HG03354 (cell line): ENCODE measurements at regions not wholly inside any gene's neighbourhood (a gene's known extent, or its start where the extent isn't known, plus 50 kb on each side); places are given as distances from the start of the nearest gene placed in this dataset.

Experiments used
- ATAC-seq: cut with Tn5 transposase; IDR thresholded peaks from one replicate; pipeline ENCODE4 v1.9.1; 2021; ENCODE audit warnings: mild to moderate bottlenecking; ENCODE audit not compliant: unreplicated experiment, poor library complexity, severe bottlenecking

DNA sequence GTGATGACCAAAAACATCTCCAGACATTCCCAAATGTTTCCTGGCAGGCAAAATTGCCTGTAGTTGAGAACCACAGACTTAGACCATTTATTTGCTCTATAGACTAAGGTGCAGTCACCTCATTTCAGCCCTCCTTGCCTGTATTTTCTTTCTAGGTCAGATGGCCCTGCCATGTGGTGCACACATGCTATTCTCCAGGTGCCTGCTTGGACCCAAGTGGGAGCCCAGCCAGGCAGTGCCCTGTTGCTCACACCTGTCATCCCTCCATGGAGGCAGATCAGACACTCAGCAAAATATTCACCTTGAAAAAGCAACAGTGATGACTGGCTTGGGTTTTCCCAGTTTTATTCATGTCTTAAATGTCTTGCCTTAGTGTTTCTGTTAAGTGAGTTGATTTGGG, 311.4 kb downstream of the TFAP2C start:
- ATAC-seq = no peak

DNA sequence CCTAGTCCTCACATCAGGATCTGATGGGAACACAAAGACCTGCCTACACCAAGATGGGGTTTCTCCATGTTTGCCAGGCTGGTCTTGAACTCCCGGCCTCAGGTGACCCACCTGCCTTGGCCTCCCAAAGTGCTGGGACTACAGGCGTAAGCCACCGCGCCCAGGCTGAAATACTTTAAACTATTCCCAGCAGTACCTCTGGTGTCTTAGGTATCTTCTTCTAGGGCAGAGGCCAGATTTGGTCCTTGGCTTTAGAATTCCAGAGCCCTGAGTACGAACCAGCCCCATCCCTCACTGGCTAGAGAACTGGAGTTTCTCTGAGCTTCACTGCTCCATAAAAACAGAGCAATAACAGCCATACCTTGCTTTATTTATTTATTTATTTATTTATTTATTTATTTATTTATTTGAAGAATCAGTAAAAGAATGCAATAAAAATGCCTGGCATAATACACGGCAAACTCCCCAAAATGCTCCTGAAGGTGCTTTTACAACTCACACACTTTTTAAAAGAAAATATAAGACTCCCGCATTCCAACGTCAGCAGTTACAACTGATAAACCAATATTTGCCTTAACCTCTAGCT, 312.1 kb downstream of the TFAP2C start:
- no peak for ATAC-seq

DNA sequence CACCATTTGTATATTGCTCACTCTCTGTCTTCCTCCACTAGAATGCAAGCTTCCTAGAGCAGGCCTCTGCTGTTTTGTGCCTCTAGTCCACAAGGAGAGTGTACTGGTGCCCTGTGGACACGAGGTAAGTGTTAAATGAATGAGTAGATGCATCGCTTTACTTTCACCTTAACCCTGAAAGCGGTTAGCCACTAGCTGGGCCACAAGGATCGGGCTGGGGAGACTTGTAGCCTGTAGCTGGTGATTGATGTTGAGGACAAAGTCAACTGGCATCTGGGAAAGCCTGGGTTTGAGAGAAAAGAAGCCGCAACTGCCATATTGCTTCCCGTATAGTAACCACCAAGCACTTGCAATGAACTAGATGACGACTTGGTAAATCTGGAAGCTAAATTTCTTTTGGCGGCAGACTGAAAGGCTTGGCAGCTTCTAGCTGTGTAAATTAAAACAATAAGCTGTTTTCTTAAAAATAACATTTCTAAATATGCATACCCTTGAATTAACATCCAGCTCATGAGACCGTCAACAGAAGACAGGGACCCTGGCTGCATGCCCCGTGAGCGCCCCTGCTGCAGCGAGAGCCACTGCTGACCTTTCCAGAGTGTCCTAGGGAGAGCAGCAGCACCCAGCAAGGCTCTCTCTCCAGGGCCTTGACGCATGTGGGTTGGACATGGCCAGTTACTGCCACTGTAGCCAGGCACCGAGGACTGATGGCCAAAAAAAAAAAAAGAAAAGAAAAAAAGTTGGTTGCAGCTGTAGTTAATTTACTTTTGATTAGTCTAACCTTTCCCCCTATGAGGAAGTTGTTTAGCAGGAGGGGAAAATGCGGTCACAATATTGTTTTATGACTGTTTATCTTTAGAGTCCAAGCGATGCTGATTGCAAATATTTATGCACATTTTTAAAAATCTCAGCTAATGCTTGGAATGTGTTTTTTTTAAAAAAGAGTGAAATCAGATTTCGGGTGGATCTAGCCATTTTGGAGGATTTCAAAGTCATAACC, 315.1 kb downstream of the TFAP2C start:
- ATAC-seq = no peak

DNA sequence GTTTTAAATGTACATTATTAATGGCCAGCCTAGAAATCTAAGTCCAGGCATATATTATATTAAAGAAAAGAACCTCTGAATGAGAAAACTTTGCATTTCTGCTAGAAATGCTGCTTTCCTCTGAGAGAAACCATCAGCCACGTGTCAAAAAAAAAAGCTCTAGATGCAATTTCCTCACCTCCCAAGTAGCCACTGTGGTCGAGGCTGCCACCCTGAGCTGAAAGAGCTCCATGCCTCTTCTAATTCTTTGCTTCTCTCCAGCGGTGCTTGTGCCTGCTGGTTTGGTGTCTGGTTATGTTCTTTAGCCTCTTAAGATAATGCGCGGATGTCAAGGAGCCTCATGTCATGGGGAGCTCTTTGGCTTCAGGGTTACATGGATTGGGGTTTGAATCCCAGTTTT, 316.0 kb downstream of the TFAP2C start:
- ATAC-seq = no peak

DNA sequence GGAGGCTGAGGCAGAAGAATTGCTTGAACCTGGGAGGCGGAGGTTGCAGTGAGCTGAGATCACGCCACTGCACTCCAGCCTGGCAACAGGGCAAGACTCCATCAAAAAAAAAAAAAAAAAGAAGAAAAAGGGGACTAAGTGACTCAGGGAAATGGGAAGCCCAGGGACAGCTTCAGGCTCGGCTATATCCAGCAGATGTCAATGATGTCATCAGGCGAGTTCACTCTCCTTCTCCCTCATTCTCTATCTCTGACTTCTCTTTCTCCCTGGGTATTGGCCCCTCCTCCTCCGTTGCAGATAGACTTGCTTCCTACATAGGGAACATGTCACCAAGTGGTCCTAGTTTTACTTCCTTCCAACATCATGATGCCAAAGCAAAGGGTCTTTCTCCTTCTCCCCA, 316.8 kb downstream of the TFAP2C start:
- no peak for ATAC-seq

DNA sequence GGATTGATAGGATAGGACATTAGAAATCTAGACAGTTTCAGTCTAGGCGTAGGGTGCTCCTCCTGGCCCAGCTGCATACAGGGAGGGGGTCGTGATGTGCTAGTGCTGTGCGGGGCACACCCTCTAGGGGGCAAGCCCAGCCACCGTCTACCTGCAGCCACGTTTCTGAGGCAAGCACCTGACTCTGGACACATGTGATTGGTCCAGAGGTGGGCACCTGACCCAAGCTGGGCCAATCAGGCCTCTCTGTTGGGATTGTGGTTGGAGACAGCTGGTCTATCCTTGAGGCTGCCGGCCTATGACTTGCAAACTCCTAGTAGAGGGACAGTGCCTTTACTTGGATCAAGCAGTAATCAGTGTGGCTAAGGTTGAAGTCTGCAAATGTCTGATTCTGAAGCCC, 317.1 kb downstream of the BMP7 start:
- no peak for ATAC-seq

DNA sequence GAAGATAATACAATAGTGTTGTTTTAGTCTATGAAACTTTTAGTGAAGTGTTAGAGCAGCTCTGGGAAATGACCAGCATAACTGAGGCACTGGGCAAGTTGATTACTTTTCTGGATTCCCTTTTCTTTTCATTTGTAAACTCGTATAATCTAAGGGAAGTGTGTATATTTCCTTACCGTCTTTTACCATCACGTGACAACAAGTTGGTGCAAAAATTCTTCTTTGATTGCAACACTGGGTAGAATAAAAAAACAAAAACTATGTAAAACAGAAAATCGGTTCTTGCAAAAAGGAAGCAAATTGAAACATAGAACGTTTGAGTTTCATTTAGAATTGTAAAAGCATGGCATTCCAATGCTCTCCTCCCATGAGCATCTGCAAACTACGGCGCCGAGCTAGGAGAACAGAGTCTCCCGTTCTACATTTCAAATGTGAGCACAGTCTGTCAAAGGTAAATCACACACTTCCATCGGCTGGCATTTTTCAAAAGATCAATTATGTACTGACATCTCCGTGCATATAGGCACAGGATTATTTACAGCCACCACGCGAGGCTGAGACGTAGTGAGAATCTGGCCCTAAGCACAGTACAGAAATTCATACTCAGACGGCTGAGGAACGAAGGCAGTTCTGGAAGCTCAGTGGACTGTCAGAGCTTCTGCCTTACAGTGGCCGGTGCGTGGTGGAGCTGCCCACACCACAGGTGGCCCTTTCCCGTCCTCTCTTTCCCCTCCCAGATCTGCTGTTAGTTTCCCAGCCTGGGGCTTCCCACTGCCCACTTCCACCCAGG, 314.0 kb downstream of the BMP7 start:
- ATAC-seq = no peak

DNA sequence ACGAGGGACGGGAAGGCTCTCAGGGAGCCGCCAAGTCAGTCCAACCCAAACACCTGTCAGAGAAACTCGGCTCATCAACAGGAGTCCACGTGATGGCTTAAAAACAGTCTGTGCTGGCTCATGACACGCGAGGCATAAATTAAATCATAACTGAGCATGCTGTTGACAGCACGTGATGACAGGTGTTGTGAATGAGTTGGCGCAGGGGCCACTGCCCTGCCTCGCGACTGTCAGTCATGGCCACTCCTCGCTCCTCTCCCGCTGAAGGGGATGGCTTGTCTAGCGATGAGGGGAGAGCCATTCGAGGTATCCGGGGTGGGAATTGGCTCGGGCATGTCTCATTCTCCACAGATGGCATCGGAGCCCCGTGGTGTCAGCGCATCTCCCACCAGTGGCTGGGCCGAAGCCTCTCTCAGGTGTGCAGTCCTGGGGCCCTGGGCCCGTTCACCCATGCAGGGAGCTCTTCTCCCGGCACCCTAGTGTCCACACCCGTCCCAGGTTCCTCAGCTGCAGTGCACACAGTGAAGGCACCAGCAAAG, 313.3 kb downstream of the BMP7 start:
- no peak for ATAC-seq

DNA sequence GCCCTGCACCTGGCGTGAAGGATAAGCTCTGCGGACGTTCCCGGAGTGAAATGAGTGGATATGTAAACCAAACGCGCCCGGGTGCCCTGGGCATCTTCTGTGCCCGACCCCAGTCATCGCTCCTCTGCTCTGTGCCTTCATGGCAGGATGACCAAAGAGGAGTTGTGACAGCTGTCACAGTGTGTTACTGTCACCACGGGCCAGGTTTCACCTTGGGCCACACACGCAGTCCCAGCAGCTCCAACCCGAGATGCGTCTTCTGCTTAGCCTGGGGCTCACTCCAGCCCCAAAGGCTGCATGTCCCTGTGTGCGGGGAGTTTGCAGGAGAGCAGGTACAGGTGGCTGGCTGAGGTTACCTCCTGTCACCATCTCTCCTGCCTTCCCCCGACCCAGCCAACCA, 311.6 kb downstream of the BMP7 start:
- ATAC-seq = no peak

DNA sequence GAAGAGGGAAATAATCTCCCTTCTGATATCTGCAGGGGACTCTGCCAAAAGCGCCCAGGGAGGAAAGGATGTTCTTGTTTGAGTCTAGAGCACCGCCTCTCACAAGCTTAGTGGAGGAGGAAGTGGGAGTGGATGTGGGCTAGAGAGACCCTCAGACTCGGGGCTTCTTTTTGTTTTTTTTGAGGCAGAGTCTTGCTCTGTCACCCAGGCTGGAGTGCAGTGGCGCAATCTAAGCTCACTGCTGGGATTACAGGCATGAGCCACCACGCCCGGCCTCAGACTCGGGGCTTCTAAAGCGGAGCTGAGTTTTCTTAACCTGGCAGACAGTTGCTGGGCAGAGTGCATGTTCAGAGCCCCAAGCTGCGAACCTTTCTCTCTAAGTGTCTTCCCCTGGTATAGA, 310.8 kb downstream of the BMP7 start:
- no peak for ATAC-seq

DNA sequence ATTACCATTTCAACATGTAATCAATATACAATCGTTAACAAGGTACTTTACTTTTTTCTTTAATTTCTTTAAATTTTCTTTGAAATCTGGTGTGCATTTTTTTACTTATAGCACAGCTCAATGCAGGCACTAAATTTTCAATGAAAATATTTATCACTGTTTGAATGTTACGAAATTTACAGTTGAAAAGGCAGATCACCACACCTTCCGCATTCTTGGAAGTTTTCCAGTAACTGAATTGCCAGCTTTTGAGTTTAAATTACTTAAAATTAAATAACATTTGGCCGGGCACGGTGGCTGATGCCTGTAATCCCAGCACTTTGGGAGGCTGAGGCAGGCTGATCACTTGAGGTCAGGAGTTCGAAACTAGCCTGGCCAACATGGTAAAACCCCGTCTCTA, 309.9 kb downstream of the BMP7 start:
- no peak for ATAC-seq

DNA sequence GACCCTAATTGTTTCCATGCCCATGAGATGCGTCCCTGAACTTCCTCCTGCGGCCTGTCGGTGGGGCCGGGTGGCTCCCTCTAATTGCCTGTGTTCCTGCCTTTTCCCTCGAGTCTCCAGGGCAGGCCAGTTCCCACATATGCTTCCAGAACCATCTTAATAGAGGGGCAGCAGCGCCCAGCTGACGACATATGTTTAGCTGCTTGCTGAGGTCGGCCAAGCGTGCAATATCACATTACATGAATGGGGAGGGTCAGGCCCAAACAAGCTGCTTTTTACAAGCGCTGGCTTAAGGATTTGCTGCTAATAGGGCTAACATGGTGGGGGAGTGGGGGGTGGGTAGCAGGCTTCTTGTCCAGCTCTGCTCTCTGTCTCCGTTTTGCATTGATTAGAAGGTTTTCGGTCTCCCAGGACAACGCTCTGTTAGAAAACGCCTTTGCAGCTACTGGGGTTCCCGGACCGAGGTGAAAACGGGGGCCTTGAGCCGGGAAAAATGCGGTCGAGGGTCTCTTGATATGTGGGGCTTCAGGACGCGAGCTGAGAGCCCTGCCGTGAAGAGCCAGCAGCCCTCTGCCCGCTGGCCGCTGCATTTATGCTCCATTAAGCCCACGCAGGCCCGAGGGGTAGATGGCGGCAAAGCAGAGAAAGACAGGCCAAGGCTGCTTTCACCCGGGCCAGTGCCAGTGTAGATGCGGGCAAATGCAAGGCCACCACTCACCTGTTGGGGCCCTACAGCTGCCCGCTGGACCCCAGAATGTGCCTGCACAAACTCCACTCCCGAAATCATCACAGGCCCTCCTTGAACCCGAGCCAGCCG, 308.5 kb downstream of the BMP7 start:
- ATAC-seq = no peak

DNA sequence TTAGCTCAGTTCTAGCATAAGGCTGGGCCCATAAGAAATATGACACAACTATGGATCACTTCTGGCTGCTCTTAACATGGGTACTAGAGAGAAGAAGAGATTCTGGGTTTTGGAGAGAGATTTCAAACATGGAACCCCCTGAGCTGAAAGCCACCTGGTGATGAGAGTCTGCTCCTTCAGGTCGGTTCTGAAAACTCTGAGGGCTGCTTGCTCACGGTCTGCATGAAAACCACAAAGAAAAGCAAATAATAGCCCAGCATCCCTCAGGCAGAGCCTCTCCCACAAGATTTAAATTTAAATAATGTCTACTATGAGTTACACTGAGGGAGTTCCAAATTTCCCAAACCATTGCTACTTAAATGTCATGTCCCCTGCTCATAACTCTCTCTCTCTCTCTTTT, 301.5 kb downstream of the BMP7 start:
- no peak for ATAC-seq

DNA sequence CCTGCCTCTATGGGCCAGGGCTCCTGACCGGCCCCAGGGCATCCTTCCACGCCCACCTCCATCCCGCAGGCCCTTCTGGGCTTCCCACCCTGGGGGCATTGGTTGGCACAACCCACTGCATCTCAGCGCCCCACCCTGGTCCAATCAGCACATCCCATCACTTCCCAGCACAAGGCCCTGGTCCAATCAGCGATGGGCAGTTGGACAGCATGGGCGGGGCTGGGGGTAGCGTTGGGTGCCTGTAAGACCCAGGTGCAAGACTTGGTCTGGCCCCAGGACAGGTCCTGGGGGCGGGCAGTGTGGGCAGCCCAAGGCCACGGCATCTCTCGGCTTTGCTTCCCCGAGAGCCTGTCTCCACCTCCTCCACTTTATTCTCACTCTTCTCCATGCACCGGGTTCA, 298.5 kb downstream of the BMP7 start:
- no peak for ATAC-seq

DNA sequence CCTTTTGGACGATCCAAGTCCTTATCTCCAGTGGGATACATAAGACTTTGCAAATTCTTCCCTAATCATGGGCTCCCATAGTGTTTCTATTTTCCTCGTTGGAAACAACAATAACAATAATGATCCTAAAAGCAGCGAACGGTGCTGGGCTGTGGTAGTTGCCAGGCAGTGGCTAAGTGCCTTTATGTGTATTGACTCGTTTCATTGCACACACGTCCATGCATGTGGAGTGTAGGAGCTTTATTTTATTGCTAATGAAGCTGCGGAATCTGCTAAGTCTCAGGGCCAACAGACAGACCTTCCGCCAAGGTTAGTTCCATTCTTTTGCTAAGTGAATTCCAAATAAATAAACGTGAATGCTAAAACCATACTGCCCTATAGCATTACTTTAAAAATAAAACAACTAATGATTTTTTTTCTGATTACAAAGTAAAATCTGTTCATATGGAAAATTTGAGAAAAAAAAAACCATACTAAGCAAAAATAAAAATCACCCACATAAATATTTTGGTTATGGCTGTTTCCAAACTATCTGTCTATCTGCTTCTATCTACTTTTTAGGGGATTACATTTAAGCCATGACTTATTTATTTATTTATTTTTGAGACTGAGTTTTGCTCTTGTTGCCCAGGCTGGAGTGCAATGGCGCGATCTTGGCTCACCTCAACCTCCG, 297.9 kb downstream of the BMP7 start:
- ATAC-seq = no peak

DNA sequence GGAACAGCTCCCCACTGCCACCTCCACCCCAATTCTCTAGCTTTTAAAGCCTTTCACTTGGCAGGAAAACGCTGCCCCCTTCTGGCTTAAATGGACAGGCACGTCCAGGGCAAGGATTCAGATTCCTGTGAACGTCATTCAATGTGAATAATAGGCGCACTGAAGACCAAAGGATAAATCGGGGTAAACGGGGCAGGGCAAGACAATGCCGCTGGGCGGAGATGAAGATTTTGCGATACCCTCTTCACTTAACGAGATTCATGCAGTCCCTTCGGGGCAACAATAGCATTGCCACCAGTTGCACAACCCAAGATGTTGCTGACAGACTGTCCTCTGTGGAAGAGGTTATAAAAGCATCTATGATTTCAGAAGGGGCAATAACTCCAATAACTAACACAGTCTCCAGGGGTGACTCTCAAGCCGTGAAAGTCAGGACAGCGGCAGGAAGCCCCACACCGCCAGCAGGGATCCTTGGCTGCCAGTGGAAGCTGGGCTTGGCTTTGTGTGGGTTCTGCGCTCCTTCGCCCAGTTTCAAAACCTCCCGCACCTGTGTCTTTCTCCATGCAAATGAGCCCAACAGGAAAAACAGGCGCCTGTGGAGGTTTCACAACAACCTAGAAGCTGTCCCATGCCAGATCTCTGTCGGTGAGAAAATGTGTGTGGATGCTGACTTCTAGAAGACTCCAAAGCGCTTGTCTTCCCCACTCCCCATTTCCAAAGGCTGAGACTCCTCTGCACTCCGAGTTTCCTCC, 291.8 kb downstream of the BMP7 start:
- no peak for ATAC-seq

DNA sequence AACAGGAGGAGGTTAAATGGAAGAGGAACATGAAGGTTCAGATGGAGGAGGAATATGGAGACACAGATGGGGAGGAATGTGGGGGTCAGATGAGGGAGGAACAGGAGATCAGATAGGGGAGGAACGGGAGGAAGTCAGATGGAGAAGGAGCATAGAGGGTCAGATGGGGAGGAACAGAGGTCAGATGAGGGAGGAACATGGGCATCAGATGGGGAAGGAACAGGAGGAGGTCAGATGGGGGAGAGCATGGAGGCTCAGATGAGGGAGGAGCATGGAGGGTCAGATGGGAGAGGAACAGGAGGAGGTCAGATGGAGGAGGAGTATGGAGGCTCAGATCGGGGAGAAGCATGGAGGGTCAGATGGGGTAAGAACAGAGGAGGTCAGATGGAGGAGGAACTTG, 290.6 kb downstream of the BMP7 start:
- no peak for ATAC-seq

DNA sequence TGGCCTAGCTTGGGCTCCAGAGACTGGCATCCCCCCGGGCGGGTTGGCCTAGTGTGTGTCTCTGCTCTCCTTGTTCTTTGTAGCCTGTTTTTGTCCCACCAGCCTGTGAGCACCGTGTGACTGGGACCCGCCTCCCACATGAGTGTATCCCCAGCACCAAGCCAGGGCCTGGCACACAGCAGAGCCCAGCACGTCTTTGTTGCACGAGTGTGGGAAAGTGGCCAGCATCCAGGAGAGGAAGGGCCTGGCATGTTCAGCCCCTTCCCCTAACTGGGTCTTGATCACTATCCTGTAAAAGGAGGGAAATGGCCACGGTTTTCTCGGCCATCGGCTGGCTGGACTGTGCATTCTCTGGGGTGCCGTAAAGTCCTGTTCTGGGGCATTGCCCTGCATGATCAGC, 290.1 kb downstream of the BMP7 start:
- ATAC-seq = no peak
